ENCODE measurements at regions not wholly inside any gene's neighbourhood (a gene's known extent, or its start where the extent isn't known, plus 50 kb on each side); places are given as distances from the start of the nearest gene placed in this dataset.

GRCh38 chr4:42310806-42311205, 86.5 kb upstream of the SHISA3 start:
- TF ChIP-seq CTCF (IDR thresholded peaks at IDR 0.05 in 2 of 3, conservative IDR thresholded peaks at IDR 0.05 in 1 of 3; ENCODE audit: control insufficient read depth in 2 of 3, extremely low read depth in 1 of 3, insufficient read depth in 1 of 3, low read depth in 3 of 3, low read length in 3 of 3) (no peak), IKZF1 (conservative IDR thresholded peaks at IDR 0.05) (no peak), CUX1 (IDR thresholded peaks at IDR 0.05; ENCODE audit: insufficient replicate concordance, low read depth, low read length) (no peak), CHD4 (IDR thresholded peaks at IDR 0.05) (no peak), DPF2 (IDR thresholded peaks at IDR 0.05) (no peak), NRF1 (conservative IDR thresholded peaks at IDR 0.05; ENCODE audit: low read depth, low read length) (no peak), POLR2AphosphoS2 (IDR thresholded peaks at IDR 0.05; ENCODE audit: low read depth, low read length) (no peak), EP300 (IDR thresholded peaks at IDR 0.05; ENCODE audit: borderline replicate concordance in 1 of 2, control insufficient read depth in 1 of 2, low read depth in 2 of 2, low read length in 2 of 2) (no peak)
